ENCODE measurements at regions not wholly inside any gene's neighbourhood (a gene's known extent, or its start where the extent isn't known, plus 50 kb on each side); places are given as distances from the start of the nearest gene placed in this dataset.

DNA sequence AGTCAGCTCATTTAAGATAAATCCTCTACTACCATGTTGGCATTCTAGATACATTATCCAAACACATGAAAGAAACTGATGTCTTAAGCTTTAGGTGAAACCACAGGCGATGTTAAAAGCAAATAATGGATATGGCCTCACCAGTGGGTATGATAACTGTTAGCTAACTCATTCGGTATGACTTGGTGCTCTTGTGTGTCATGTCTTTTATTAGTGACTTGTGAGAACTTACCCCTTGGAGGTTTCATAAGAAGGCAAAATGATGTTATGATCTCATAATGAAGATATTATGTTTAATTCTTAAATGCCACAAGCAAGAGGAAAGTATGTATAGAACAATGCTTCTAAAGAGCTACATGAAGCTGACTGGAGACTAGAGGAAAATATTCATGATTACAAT lies 1227.0 kb downstream of the EFNA5 start:
- TF ChIP-seq, protein P1, sequence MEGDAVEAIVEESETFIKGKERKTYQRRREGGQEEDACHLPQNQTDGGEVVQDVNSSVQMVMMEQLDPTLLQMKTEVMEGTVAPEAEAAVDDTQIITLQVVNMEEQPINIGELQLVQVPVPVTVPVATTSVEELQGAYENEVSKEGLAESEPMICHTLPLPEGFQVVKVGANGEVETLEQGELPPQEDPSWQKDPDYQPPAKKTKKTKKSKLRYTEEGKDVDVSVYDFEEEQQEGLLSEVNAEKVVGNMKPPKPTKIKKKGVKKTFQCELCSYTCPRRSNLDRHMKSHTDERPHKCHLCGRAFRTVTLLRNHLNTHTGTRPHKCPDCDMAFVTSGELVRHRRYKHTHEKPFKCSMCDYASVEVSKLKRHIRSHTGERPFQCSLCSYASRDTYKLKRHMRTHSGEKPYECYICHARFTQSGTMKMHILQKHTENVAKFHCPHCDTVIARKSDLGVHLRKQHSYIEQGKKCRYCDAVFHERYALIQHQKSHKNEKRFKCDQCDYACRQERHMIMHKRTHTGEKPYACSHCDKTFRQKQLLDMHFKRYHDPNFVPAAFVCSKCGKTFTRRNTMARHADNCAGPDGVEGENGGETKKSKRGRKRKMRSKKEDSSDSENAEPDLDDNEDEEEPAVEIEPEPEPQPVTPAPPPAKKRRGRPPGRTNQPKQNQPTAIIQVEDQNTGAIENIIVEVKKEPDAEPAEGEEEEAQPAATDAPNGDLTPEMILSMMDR (IDR thresholded peaks at IDR 0.05): no peak
- TF ChIP-seq MAX (IDR thresholded peaks at IDR 0.05; ENCODE audit: low read depth): no peak
- TF ChIP-seq FOXM1 (IDR thresholded peaks at IDR 0.05; ENCODE audit: low read depth): no peak
- TF ChIP-seq SIN3A (IDR thresholded peaks at IDR 0.05; ENCODE audit: borderline replicate concordance, low read depth, low read length): no peak
- TF ChIP-seq, protein P2, sequence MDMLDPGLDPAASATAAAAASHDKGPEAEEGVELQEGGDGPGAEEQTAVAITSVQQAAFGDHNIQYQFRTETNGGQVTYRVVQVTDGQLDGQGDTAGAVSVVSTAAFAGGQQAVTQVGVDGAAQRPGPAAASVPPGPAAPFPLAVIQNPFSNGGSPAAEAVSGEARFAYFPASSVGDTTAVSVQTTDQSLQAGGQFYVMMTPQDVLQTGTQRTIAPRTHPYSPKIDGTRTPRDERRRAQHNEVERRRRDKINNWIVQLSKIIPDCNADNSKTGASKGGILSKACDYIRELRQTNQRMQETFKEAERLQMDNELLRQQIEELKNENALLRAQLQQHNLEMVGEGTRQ (IDR thresholded peaks at IDR 0.05; ENCODE audit: borderline replicate concordance, low read depth, low read length): no peak
- TF ChIP-seq, protein P3, sequence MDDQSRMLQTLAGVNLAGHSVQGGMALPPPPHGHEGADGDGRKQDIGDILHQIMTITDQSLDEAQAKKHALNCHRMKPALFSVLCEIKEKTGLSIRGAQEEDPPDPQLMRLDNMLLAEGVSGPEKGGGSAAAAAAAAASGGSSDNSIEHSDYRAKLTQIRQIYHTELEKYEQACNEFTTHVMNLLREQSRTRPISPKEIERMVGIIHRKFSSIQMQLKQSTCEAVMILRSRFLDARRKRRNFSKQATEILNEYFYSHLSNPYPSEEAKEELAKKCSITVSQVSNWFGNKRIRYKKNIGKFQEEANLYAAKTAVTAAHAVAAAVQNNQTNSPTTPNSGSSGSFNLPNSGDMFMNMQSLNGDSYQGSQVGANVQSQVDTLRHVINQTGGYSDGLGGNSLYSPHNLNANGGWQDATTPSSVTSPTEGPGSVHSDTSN (IDR thresholded peaks at IDR 0.05): no peak
